Stimulated activated naive CD8-positive, alpha-beta T cell treated with anti-CD3 and anti-CD28 coated beads, Interleukin-15, Interleukin-2, amounts not matched to agents 100 U/mL and 50 U/mL, for 24 hours (primary cell): ENCODE measurements at regions not wholly inside any gene's neighbourhood (a gene's known extent, or its start where the extent isn't known, plus 50 kb on each side); places are given as distances from the start of the nearest gene placed in this dataset.
A peak's percentile ranks its signal among the peaks of the same experiment; 100 is the strongest.

Experiments
- ATAC-seq: fragments of 150-1000 bp; cut with Tn5 transposase; one replicate; pipeline ENCODE4 v1.10.0; 2021
- DNase-seq: peaks from one replicate; pipeline ENCODE4 v3.0.0; 2021

- ATAC-seq (no peak), DNase-seq (no peak)
These were observed 454.1 kb upstream of the RGMA start for GRCh38 chr15:93543093-93543492.

GRCh38 chr15:93527374-93528050 is 438.5 kb upstream of the RGMA start:
- ATAC-seq (no peak), DNase-seq (no peak)

- DNase-seq (no peak), ATAC-seq (no peak)
These were observed 435.4 kb upstream of the RGMA start for GRCh38 chr15:93524432-93524831.

DNA sequence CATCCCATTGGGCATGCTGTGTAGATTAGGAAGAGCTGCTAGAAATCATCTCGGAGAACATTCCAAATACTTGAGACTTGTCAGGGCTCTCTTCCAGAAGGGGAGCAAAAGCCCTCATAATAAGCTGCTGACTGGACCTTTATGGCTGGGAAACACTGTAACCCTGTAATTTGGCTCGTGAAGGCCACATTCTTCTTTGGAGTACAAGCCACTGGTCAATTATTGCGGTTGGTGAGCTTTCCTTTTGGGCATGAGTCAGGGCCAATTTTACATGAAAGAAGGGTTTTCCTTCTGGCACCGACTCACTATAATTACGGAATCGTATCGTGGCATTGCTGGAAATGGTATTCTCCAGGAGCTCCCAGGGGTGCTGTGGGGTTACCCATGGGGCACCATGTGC is 434.5 kb upstream of the RGMA start:
- ATAC-seq, result no peak
- no peak for DNase-seq

DNA sequence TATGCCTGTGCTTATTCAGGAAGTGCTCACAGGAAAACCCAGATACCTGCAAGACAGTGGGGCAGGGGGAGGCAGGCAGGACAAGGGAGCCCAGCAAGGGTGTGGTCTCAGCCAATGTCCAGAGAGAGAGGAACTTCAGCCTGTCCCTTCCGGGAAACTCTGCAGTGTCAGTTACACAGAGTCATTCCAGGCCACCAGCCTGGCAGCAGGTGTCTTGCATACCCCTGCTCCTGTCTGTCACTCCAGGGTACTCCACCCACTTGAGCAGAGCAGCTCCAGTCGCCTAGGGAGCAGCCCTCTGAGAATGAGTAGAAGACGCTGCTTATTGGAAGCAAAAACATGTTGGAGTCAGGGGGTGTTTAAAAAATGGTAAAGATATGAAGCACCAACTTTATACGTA is 431.2 kb upstream of the RGMA start:
- DNase-seq, result no peak
- no peak for ATAC-seq

GRCh38 chr15:93519599-93519998 is 430.6 kb upstream of the RGMA start:
- no peak for ATAC-seq
- DNase-seq, result no peak

GRCh38 chr15:93517176-93517575 is 428.2 kb upstream of the RGMA start:
- DNase-seq (no peak), ATAC-seq (no peak)

DNA sequence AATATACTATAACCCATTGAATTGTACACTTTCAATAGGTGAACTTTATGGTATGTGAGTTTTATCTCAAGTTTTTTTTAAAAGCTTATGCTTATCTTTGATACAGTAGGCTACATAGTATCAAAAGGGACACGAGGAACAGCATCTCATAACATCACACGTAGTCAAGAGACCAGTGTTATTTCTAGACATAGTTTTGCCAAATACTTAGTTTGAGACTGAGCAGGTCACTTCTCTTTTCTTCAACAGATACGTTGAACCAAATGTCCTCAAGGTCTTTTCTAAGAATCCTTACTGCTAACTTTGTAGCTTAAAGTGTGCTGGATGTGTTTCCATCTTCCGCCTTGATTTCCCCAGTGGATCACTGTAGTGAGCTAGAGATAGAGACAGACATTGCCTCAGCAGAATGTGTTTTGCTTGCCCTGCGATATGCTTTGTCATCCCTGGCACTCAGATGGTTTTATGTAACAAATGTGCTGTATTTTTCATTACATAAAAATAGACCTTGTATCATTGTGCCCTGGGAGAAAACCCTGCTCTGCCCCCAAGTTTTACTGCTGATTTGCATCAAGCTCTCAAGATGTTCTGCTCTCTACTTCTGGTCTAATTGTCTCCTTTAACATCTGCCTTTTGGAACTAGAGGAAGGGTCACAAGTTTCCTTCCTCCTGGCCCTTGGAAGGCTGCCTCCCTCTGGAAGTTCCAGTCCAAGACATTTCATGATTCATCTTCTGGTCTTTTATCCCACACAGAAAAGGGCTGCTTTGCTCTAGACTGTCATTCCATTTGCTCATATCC is 426.4 kb upstream of the RGMA start:
- peak; percentile 19 for ATAC-seq
- DNase-seq, result no peak

- DNase-seq (no peak), ATAC-seq (peak; percentile 19)
These were observed 417.6 kb upstream of the RGMA start for GRCh38 chr15:93506646-93507045.

- ATAC-seq (no peak), DNase-seq (no peak)
These were observed 416.5 kb upstream of the RGMA start for GRCh38 chr15:93505506-93505905.

DNA sequence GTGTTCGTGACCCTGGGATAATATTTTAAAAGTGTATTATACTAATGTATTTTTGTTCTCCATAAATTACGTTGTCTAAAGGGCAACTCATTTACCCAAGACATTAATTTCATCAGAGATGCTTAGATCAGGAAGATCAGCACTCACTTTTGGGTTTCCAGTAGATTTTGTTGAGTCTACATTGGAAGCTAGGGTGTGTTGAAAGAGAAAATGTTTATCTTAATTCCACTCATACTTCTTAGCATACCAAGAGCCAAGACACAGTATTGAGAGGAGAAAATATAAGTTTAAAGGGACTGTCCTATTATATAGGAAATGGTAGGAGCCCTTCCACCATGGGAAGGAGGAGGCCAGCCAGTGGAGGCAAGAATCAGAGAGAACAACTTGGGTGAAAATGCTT is 412.9 kb upstream of the RGMA start:
- no peak for DNase-seq
- no peak for ATAC-seq

- ATAC-seq, result no peak
- DNase-seq, result no peak
These were observed 411.1 kb upstream of the RGMA start for GRCh38 chr15:93500155-93500554.

DNA sequence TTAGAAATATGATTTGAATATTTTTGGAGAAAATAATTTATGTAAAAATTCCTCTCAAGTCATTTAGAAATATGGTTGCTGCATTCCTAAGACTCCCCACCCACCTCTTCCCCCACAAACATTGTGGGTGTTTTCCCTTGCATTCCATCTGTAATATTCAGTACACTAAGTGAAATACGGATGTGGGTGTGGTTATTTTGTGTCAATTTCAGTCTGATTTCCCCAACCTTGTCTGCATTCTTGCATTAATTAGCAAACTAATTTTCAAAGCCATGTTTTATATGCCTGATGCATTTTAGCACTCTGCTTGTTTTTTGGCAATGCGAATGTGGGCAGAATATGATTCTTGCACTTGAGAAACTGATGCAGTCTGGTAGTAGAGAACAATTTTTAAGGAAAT is 408.3 kb upstream of the RGMA start:
- DNase-seq, result no peak
- no peak for ATAC-seq

DNA sequence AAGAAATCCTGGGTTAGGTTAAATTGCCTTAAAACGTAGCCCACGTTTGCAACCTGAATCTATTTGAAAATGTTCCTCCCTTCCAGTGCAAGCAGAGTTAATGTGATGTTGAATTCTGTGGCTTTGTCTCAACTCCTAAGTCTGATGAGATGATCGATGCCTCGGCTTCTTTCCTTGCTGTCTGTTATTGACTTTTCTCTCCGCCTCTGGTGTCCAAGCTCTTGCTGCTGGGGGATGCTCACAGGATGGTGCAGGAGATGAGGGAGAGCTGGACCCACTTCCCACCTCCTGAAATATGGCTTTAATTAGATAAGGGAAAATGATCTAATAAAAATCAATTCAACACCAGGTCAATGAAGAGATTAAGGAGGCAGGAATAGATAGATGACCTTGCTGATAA is 407.9 kb upstream of the RGMA start:
- ATAC-seq (no peak), DNase-seq (no peak)

DNA sequence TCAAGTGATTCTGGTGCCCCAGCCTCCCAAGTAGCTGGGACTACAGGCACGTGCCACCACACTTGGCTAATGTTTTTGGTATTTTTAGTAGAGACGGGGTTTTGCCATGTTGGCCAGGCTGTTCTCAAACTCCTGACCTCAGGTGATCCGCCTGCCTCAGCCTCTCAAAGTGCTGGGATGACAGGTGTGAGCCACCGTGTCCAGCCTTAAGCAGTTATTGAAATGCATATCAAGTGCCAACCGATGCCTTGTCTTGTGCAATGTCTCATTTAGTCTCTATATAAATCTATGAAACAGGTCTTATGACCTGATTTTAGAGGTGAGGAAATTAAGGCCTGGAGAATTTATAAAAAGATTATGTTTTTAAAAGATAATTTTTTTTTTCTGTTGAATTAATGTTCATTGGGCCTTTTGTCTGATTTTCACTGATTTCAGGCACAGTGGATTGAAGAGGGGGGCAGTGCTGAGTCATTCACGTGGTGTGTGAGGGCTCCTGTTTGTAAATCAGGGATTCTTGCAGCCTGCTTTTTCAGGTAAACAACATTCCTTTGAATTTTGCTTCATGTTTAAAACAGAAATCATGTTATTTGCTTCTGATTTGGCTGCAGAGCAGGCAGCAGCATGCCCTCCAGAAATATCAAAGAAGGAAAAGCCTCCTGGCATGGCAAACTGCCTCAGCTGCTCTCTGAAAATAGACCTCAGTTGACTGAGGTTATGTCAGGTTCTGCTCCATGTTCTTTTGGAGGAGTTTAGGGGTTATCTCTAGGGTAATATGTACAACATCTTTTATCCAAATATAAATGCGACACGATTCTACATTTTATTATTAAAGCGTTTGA is 407.0 kb upstream of the RGMA start:
- no peak for DNase-seq
- ATAC-seq, result no peak

DNA sequence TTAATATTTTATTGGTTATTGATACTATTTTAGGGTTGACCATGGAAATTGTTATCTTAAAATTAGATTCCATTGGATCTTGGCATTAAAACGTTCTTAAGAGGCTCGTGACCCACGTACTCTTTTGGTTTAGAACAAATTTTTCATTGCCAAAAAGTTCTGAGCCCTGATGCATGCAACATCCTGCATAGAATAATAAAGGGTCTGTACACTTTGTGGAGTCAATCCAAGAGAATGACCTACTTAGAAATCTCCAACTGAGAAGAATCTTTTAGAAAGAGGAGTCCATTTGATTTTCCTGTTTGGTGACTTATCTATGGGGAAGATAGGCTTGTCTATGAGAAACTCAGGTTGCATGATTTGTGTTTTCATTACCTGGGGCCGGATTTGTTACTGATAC is 404.2 kb upstream of the RGMA start:
- ATAC-seq (no peak), DNase-seq (no peak)

DNA sequence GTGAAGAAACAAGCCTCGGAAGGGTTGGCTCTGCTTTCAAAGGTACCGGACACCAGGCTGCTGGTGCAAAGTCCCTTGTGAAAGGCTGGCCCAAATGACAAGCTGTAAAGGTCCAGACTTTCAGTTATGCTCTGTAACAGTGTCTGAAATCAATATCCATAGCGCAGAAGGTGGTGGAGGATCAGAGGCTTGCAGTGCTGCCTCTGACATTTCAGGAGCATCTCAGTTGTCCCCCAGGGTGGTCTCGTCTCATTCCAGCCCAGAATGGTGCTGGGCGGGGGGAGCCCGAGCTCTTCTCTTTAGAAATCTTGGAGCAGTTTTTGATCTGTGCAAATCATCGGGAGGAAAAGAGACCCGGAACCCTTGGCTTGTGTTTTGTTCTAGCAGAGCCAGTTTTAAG is 402.3 kb upstream of the RGMA start:
- no peak for DNase-seq
- ATAC-seq, result no peak

- DNase-seq (no peak), ATAC-seq (no peak)
These were observed 399.3 kb upstream of the RGMA start for GRCh38 chr15:93488296-93488713.

- ATAC-seq, result no peak
These were observed 397.6 kb upstream of the RGMA start for GRCh38 chr15:93486407-93487117.

DNA sequence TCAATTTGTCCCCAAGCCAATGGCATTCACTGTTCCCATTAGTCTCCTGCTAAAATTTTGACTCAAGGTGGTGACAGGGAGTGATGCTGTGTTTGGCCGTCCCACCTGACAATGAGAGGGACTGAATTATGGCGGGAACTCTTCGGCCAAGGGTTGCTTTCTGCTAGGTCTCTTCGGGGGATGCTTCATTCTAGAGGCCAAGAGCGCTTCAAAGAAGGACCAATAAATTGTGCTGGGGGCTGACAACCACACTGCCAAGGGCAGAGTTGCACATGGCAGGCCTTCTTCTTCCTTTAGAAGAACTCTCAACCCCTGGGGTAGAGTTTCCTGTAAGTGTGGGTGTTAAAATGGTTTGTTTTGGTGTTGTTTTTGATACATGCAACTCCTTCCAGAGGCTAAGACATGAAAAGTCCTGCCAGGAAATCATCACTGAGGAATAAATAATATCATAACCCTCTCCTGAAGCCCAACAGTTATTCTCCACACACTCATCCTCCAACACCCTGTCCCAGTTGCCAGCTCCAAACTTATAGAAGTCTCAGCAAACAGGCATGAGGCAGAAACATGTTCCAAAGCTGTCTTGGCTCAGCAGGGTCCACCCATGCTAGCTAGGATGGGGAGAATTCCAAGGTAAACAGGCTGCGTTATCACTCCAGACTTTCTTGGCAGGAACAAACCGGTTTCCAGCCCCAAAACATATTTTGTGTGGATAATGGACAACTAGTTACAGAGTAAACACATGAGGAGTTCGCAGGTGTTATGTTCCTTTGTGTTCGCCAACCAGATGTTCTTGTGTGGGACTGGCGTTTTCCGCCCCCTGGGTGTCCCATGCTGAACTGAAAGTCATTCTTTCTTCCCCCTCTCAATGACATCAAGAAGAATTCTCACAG is 396.7 kb upstream of the RGMA start:
- no peak for ATAC-seq
- no peak for DNase-seq

More at GRCh38 chr15:93486407-93487117, 397.6 kb upstream of the RGMA start:
- no peak for DNase-seq

DNA sequence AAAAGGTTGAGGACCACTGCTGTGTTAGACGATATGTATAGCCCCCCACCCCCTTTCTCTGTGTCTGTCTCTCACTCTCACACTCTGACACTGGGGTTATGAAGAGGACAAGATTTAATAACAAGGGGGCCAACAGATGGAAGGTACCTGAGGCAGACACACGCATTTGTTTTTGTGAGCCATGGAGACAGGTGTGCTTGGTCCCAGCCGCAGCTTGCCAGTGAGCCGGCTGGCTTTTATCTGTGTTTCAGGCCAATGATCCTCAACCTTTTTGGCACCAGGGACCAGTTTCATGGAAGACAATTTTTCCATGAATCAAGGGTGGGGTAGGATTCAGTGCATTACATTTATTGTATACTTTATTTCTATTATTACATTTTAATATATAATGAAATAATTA is 394.9 kb upstream of the RGMA start:
- no peak for DNase-seq
- no peak for ATAC-seq
